Femur (tissue), 1 donor: ENCODE measurements at regions not wholly inside any gene's neighbourhood (a gene's known extent, or its start where the extent isn't known, plus 50 kb on each side); places are given as distances from the start of the nearest gene placed in this dataset.

ENCODE experiments used
- DNase-seq: peaks from one replicate; pipeline ENCODE4 v3.0.0-alpha.2; 2017

DNA sequence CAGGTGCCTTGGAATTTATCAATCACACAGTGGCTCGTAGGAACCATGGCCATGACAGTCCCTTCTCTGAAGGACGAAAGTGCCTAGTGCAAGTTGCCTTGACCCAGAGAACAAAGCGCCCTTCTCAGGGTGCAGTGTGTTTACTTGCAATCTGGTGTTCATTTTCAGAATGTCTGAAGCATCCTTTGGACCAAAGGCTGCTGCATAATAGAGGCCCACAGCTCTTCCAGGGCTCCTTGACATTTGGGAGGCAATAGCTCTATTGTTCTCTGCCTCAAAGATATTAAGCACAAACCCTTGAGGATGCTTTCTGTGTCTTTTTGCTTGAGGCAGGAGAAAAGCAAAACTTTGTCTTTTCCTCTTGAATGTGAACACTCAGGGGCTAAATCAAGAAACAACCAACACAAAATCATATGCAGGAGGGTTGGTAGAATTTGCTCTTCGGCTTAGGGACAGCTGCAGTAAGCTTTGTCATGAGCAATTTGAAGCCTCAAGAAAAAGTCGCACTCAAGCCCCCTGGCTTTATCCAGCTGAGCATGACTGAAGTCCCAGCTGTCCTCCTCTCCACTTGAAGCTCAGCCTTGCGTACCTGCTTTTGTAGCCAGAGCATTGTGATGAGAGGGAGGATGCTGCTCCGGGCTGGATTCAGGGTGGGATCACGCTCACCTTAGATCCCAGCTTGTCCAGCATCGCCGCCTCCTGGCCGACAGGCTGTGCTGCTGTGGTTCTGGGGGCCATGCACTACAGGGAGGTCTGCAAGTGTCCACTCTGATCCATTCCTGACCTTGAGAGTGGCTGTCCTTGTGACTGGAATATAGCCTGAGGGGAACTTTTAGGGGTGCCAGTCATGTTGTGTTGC, 495.4 kb downstream of the CDH26 start:
- DNase-seq = no peak

DNA sequence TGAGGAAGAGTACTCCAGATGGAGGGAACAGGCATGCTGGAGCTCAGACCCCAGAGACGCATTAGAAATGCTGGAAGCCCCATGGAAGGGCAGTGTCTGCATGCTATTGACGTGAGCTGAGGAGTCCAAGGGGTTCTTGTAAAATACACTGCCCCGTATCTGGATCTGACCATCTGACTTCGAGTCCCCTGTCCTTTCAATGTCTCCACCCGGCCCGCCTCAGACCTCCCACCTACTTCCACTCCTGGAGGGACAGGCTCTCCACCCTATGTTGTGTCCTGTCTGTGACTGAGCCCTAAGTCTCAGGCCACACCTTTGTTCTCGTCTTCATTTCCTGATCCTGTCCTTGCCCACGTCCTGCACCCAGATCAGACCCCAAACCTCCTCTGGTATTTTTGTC, 496.3 kb downstream of the CDH26 start:
- no peak for DNase-seq

GRCh38 chr20:60455272-60455671, 497.0 kb downstream of the CDH26 start:
- no peak for DNase-seq

GRCh38 chr20:60459212-60459611, 501.0 kb downstream of the CDH26 start:
- DNase-seq = no peak

GRCh38 chr20:60461993-60462392, 503.8 kb downstream of the CDH26 start:
- DNase-seq = no peak

- DNase-seq = no peak
These were observed 505.6 kb downstream of the CDH26 start for GRCh38 chr20:60463798-60464197.

GRCh38 chr20:60465439-60465838, 507.2 kb downstream of the CDH26 start:
- DNase-seq = no peak

- no peak for DNase-seq
These were observed 507.9 kb downstream of the CDH26 start for GRCh38 chr20:60465993-60466686.

GRCh38 chr20:60466687-60467022, 508.4 kb downstream of the CDH26 start:
- no peak for DNase-seq

- no peak for DNase-seq
These were observed 508.9 kb downstream of the CDH26 start for GRCh38 chr20:60467078-60467477.

DNA sequence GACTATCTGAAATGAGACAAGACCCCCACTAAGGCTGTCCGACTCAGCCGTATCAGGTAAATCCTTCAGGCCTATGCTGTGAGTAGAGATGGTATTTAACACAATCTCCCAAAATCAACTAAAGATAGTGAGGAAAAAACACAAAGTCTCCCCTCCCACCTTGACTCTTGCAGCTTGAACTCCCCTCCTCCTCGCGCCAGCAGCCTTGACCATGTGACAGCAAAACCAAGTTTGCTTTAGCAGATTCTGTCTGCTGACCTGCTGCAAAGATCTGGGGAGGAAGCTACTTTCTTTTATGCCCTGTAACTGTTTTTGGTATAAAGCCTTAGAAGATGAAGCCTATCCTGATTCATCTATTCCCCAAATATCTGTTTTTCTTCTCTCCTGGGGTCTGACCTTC, 509.5 kb downstream of the CDH26 start:
- no peak for DNase-seq

- DNase-seq = no peak
These were observed 511.6 kb downstream of the CDH26 start for GRCh38 chr20:60469829-60470228.

DNA sequence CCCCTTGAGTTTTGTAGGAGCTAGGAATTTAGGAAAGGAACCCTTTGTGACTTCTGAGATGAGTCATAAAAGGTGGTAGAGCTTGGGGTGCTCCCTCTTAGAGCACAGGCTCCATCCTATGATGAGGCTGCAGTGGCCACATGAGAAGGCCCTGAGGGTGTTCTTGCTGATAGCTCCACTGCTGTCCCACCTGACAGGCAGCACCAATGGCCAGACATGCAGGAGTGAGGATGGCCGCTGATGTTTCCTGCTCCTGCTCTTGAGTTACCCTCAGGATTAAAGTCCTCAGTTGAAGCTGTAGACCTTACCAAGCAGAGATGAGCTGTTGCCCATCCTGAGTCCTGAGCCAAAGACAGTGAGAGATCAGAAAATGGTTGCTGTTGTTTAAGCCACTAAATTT, 512.1 kb downstream of the CDH26 start:
- no peak for DNase-seq

- no peak for DNase-seq
These were observed 515.0 kb downstream of the CDH26 start for GRCh38 chr20:60473211-60473610.

- DNase-seq = no peak
These were observed 516.2 kb downstream of the CDH26 start for GRCh38 chr20:60474385-60474910.

- DNase-seq = no peak
These were observed 517.8 kb downstream of the CDH26 start for GRCh38 chr20:60476045-60476444.

- no peak for DNase-seq
These were observed 519.7 kb downstream of the CDH26 start for GRCh38 chr20:60477958-60478357.

DNA sequence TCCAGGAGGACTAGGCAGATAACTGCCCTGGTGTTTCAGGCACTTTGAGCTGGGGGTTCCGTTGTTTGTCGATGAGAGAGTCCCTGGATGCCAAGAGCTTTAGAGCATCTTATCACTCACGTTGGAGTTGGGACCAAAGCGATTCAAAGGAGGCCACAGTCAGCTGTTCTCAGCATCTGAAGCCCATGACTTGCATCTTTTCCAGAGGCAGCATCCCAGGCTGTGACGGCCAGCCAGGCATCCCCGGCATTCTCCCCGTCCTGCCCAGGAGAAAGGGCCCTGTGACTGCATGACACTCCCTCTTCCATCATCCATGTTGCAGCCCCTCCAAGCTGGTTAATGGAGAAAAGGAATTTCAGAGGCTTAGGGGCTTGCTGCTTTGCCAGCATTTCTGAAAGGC, 520.3 kb downstream of the CDH26 start:
- no peak for DNase-seq

GRCh38 chr20:60480950-60481742, 522.9 kb downstream of the CDH26 start:
- DNase-seq = no peak

GRCh38 chr20:60481743-60482133, 523.5 kb downstream of the CDH26 start:
- DNase-seq = no peak

DNA sequence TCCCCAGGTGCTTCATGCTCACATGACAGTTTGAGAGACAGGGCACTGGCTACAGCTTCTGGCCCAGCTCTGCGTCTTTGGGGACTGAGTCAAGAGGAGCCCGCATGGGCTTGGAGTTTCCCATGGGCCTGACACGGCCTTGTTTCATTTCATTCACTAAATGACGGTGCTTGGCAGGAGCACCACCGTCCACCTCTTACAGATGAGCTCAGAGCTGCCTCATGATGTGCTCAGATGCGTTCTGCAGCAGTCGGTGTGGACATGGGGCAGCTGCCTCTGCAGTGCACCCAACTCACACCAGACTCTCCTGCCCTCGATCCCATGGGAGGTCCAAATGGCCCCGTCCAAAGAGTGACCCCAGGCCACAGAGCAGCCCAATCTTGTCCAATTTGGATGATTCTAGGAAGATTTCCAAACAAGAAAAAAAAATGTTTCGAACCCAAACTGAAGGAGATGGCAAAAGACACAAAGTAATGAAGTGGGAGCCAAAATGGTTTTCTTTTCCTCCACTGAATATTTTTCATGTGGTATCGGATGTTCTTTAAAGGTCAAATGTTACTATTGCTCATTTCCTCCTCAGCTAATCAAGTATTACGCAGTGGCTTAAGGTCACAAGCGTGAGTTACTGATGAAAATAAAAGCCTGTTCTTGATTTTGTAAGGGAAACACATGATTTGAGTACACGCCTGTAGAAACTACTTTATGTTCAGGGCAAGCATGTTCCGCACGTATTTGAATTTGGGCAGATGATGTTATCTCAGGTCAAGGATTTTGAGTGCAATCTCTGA, 524.2 kb downstream of the CDH26 start:
- no peak for DNase-seq

DNA sequence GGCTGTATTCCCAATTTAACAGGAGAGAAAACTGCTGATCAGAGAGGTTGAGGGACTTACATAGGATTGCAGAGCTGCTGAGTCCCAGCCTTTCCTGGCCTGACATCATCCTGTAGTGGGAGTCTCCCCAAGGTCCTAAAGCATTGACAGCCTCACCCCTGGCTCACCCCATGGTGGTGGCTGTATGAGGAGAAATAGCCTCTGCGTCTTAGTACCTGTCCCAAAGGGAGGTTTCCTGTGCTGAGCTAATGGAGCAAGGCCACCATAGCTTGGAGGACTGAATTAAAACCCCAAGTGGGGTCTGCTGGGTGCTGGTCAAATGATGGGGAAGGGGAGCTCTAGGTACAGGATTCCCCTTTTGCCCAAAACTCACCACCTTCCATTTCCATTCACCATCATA, 525.1 kb downstream of the CDH26 start:
- DNase-seq = no peak

DNA sequence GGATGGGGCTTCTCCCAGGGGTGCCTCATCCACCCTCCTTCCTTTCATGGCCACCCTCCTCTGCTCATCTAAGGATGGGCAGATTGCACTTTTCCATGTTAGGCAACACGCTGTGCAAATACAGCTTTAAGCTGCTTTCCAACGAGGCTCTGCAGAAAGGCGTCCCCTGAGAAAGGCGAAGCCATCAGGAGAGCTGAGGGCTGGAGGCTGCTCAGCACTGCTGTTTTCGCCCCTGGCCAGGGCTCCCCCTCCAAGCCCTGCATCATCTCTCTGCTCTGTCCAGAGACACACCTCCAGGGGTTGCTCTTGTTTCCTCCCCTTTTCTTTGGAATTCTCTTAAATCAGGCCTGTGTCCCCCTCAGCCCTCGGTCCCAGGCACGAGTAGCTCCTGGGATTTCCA, 526.1 kb downstream of the CDH26 start:
- DNase-seq = no peak
